HCT116 (cell line): ENCODE measurements at regions not wholly inside any gene's neighbourhood (a gene's known extent, or its start where the extent isn't known, plus 50 kb on each side); places are given as distances from the start of the nearest gene placed in this dataset.

Experiments
- ATAC-seq: fragments of 200-7000 bp; cut with Tn5 transposase; 2 replicates; pipeline ENCODE4 v1.9.1; 2020; ENCODE audit warnings: mild to moderate bottlenecking, moderate library complexity
- BruUV-seq: library from RNA; stranded (reverse); fragments of 400-500 nt; replicated peaks from 2 replicates; lab custom pipeline; 2021; lab: Mats Ljungman, UMichigan
- CTCF ChIA-PET: fragments of 300-600 bp; sonication (Branson Sonifier 250); formaldehyde crosslinking; loops from one replicate; lab custom pipeline; 2021; ENCODE audit warnings: antibody characterized with exemption; lab: Charles Lee
- POLR2A ChIA-PET: fragments of 300-600, 350-600 bp; sonication (Branson Sonifier 250); formaldehyde crosslinking; loops from one replicate; lab custom pipeline; 2021; ENCODE audit warnings: antibody characterized with exemption; lab: Charles Lee
- RAD21 ChIA-PET, 2 experiments: fragments of 300-600 bp; sonication (Branson Sonifier 250); formaldehyde crosslinking; loops; one replicate each; lab custom pipeline; 2023; ENCODE audit warnings: low total read pairs in 2 of 2; ENCODE audit not compliant: uncharacterized antibody in 2 of 2, unreplicated experiment in 2 of 2, low non-redundant PET in 1 of 2; lab: Charles Lee
- DNase-seq: peaks from one replicate; pipeline ENCODE4 v3.0.0-alpha.2; 2010; ENCODE audit warnings: low read depth, low spot score
- H2AFZ ChIP-seq: fragments of 200-600 bp; shearing (Covaris generic), sonication (generic); 2 replicates; pipeline ENCODE4 v1.6.1; 2017; ENCODE audit warnings: low read depth, mixed run types, mixed read lengths, antibody characterized with exemption, low read length; ENCODE audit not compliant: poor library complexity, severe bottlenecking
- H3K27ac ChIP-seq: 2 replicates; pipeline ENCODE4 v1.5.1; 2012; ENCODE audit warnings: low read depth, low read length
- H3K27me3 ChIP-seq: fragments of 200-600 bp; sonication (generic); 2 replicates; pipeline ENCODE4 v1.6.1; 2016; ENCODE audit warnings: mixed run types, low read length, mixed read lengths; ENCODE audit not compliant: insufficient read depth
- H3K36me3 ChIP-seq, 2 experiments: fragments of 200-500 bp in 1 of 2; fragments of 200-600 bp in 1 of 2; sonication (Bioruptor generic) in 1 of 2; sonication (generic) in 1 of 2; 2 replicates each; pipeline versions ENCODE4 v1.5.1 to v1.6.1; 2014 to 2016; ENCODE audit warnings: low read length in 2 of 2, inconsistent platforms in 1 of 2, mixed read lengths in 1 of 2, mixed run types in 1 of 2; ENCODE audit not compliant: insufficient read depth in 2 of 2, control insufficient read depth in 1 of 2
- H3K4me1 ChIP-seq, 2 experiments: fragments of 200-600 bp in 1 of 2; sonication (generic) in 1 of 2; 2 replicates each; pipeline versions ENCODE4 v1.5.1 to v1.6.1; 2012 to 2017; ENCODE audit warnings: low read length in 2 of 2, inconsistent platforms in 1 of 2, mild to moderate bottlenecking in 1 of 2, mixed read lengths in 1 of 2, mixed run types in 1 of 2, moderate library complexity in 1 of 2; ENCODE audit not compliant: insufficient read depth in 2 of 2, control insufficient read depth in 1 of 2
- H3K4me2 ChIP-seq: fragments of 200-600 bp; sonication (generic); 2 replicates; pipeline ENCODE4 v1.6.1; 2017; ENCODE audit warnings: mixed run types, low read length, mixed read lengths
- H3K4me3 ChIP-seq, 2 experiments: fragments of 200-600 bp in 1 of 2; sonication (generic) in 1 of 2; replicated peaks in 1 of 2; 2 replicates each; pipeline ENCODE4 v1.5.1; 2011 to 2016; ENCODE audit warnings: low read length in 2 of 2, control low read depth in 1 of 2, low read depth in 1 of 2, mild to moderate bottlenecking in 1 of 2, mixed read lengths in 1 of 2, mixed run types in 1 of 2
- H3K79me2 ChIP-seq: fragments of 200-600 bp; sonication (generic); 2 replicates; pipeline ENCODE4 v1.6.1; 2017; ENCODE audit warnings: mild to moderate bottlenecking, mixed run types, low read length, moderate library complexity, mixed read lengths; ENCODE audit not compliant: insufficient read depth
- H3K9ac ChIP-seq: fragments of 200-600 bp; sonication (generic); 2 replicates; pipeline ENCODE4 v1.6.1; 2016; ENCODE audit warnings: low read length, mixed read lengths
- H3K9me2 ChIP-seq: fragments of 200-600 bp; sonication (generic), shearing (Covaris generic); 2 replicates; pipeline ENCODE4 v1.6.1; 2017; ENCODE audit warnings: mixed run types, mild to moderate bottlenecking, moderate library complexity; ENCODE audit not compliant: insufficient read depth
- H3K9me3 ChIP-seq, 2 experiments: fragments of 200-500 bp in 1 of 2; fragments of 200-600 bp in 1 of 2; sonication (Bioruptor generic) in 1 of 2; sonication (generic) in 1 of 2; 2 replicates each; pipeline ENCODE4 v1.6.1; 2014 to 2017; ENCODE audit warnings: low read length in 2 of 2, mixed read lengths in 2 of 2, inconsistent platforms in 1 of 2, low read depth in 1 of 2, mild to moderate bottlenecking in 1 of 2, mixed run types in 1 of 2, moderate library complexity in 1 of 2; ENCODE audit not compliant: control insufficient read depth in 1 of 2, insufficient read depth in 1 of 2
- H4K20me1 ChIP-seq: fragments of 200-600 bp; sonication (generic), shearing (Covaris generic); 2 replicates; pipeline ENCODE4 v1.6.1; 2017; ENCODE audit warnings: mixed run types, mild to moderate bottlenecking, moderate library complexity; ENCODE audit not compliant: insufficient read depth
- CBX3 ChIP-seq: IDR thresholded peaks from 2 replicates; pipeline ENCODE4 v1.6.1; 2012; ENCODE audit warnings: low read depth
- EGR1 ChIP-seq: IDR thresholded peaks from 2 replicates; pipeline ENCODE4 v1.6.1; 2012; ENCODE audit warnings: low read depth
- EZH2phosphoT487 ChIP-seq: fragments of 200-600 bp; IDR thresholded peaks from 2 replicates; pipeline ENCODE4 v1.6.1; 2018; ENCODE audit warnings: antibody characterized with exemption, borderline replicate concordance
- MAX ChIP-seq: IDR thresholded peaks from 2 replicates; pipeline ENCODE4 v1.6.1; 2012
- POLR2AphosphoS5 ChIP-seq: IDR thresholded peaks from 2 replicates; pipeline ENCODE4 v1.6.1; 2011; ENCODE audit warnings: mild to moderate bottlenecking, low read depth, low read length, moderate library complexity
- REST ChIP-seq: IDR thresholded peaks from 2 replicates; pipeline ENCODE4 v1.6.1; 2012; ENCODE audit warnings: low read depth
- SIN3A ChIP-seq: IDR thresholded peaks from 2 replicates; pipeline ENCODE4 v1.6.1; 2012; ENCODE audit warnings: low read depth
- SP1 ChIP-seq: IDR thresholded peaks from 2 replicates; pipeline ENCODE4 v1.6.1; 2012; ENCODE audit warnings: low read depth
- YY1 ChIP-seq: IDR thresholded peaks from 2 replicates; pipeline ENCODE4 v1.6.1; 2011; ENCODE audit warnings: low read length, low read depth, moderate library complexity, mild to moderate bottlenecking; ENCODE audit not compliant: insufficient replicate concordance; ENCODE audit errors: extremely low read depth
- ZBTB33 ChIP-seq: IDR thresholded peaks from 2 replicates; pipeline ENCODE4 v1.6.1; 2011; ENCODE audit warnings: mild to moderate bottlenecking, low read length, moderate library complexity; ENCODE audit not compliant: insufficient replicate concordance; ENCODE audit errors: extremely low read depth
- intact Hi-C: fragments of 100-400 bp; cut with micrococcal nuclease; formaldehyde crosslinking; loops from 2 replicates; pipeline ENCODE4 v1.10.0; 2022

DNA sequence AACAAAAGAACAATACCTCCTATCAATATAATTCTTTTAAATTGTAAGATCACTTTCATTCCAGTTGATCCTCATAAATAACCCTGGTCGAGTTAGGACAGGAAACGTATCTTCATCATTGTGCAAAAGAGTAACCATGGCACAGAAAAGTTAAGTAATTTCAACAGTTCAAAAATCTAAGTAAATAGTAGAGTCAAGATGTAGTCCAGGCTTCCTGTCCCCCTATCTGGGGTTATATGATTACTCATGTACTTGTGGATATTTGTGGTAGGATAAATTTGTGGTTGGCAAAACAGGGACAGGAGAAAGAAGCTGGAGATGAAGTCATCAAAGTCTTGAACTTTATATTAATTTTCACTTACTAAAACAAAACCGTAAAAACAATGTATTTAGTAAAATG, 772.6 kb downstream of the TSN start (continued):
- no peak for TF ChIP-seq EZH2phosphoT487
- TF ChIP-seq ZBTB33 = no peak
- no peak for TF ChIP-seq SP1
- TF ChIP-seq, all 23 proteins: peak for 0

DNA sequence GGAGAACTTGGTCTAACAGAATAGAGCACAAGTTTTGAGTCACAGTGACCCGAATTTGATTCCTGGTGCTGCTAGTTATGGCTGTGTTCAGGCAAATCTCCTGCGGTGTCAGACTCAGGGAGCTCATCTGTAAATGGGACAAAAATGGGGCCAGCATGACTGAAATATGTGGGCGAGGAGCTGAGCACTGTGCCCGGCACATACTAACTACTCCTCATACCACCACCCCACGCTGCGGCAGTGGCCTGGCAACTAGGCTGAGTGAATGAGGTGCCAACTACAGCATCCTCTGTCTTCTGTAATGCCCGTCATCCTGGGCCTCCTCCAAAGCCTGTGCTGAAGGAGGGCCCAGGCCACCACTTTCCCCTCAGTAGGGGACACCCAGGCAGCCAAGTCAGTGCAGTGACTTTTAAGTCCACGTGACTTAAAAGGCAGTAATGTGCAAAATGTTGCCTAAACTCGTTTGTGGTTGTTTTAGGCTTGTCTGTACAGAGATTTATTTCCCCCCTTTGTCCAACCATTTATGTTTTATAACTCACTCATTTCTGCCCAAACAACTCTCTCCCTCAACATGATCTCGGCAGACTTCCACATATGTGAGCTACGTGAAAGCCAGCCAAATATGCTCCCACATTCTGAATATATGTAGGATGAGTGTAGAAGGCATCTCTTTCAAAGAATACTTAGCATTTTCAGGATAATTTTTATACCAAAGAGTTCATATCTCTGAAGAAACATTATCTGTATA, 773.7 kb downstream of the TSN start:
- no peak for TF ChIP-seq MAX
- TF ChIP-seq YY1 = no peak
- TF ChIP-seq SIN3A = no peak
- TF ChIP-seq CBX3 = no peak
- TF ChIP-seq EGR1 = no peak
- TF ChIP-seq REST = no peak
- TF ChIP-seq POLR2AphosphoS5 = no peak
- TF ChIP-seq, all 23 proteins: peak for 0
- no peak for DNase-seq
- Histone ChIP-seq H3K36me3 (no peaks in the 10 kb centered on the region), H4K20me1 (no peaks in the 10 kb centered on the region), H3K9ac (no peak overlapping the region), H2AFZ (no peak overlapping the region), H3K4me1 (no peaks in the 10 kb centered on the region), H3K4me2 (no peak overlapping the region), H3K27ac (no peak overlapping the region), H3K27me3 (no peaks in the 10 kb centered on the region), H3K9me3 (peaks cover 5 to 22% of the 10 kb centered on the region in 2 experiments; a peak in 2 of 4 replicates), H3K4me3 (no peak overlapping the region), H3K9me2 (no peaks in the 10 kb centered on the region), H3K79me2 (no peaks in the 10 kb centered on the region)
- ChIA-PET CTCF (no interaction called here), RAD21 (no interaction called here), POLR2A (no interaction called here)
- ATAC-seq = no peak
- intact Hi-C loops = no loop called here
- no TSS peak for BruUV-seq
